Coronary artery (tissue), 2 donors: ENCODE measurements at regions not wholly inside any gene's neighbourhood (a gene's known extent, or its start where the extent isn't known, plus 50 kb on each side); places are given as distances from the start of the nearest gene placed in this dataset.

Experiments used
- DNase-seq: peaks from one replicate; pipeline ENCODE4 v3.0.0-alpha.2; 2017; ENCODE audit warnings: low spot score
- H3K27ac ChIP-seq, 2 donors: fragments of 200-600 bp; sonication (generic); one replicate each; pipeline ENCODE4 v1.5.1; 2016 to 2019
- H3K4me3 ChIP-seq: fragments of 200-600 bp; sonication (generic); 2 replicates; pipeline ENCODE4 v1.5.1; 2016; ENCODE audit warnings: mild to moderate bottlenecking, moderate library complexity
- TF ChIP-seq, protein P1 (sequence below): fragments of 200-600 bp; sonication (generic); IDR thresholded peaks from one replicate; pipeline ENCODE4 v1.5.1; 2019; ENCODE audit warnings: antibody characterized with exemption

DNA sequence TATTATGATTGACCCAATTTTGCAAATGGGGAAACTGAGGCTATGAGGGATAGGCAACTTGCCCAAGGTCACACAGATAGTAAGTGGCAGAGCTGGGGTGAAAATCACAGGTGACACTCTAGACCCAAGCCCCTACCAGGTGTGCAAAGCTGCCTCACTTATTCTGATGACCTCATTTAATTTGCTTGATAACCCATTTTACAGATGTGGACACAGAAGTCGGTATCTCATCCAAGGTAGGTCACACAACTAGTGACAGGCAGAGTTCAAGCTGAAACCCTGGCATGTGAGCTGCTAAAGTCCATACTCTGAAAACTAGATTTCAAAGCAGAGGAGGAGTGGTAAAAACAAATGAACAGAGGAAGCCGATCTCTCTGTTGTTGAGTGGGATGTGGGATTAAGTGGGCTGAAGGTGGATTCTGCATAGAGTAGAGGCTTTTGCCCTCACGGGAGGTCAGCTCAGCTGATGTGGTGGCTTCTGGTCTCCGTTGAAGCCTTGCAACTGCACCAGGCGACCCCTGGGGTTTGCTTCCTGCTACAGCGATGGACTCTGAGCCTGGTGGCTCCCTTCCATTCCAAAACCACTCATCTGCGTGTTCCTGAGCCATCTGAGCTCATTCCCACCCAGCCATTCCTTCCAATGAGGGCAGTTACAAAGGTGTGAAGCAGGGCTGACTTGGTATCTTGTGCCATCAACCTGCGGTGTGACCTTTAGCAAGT is 164.3 kb upstream of the FHL2 start:
- TF ChIP-seq, protein P1, sequence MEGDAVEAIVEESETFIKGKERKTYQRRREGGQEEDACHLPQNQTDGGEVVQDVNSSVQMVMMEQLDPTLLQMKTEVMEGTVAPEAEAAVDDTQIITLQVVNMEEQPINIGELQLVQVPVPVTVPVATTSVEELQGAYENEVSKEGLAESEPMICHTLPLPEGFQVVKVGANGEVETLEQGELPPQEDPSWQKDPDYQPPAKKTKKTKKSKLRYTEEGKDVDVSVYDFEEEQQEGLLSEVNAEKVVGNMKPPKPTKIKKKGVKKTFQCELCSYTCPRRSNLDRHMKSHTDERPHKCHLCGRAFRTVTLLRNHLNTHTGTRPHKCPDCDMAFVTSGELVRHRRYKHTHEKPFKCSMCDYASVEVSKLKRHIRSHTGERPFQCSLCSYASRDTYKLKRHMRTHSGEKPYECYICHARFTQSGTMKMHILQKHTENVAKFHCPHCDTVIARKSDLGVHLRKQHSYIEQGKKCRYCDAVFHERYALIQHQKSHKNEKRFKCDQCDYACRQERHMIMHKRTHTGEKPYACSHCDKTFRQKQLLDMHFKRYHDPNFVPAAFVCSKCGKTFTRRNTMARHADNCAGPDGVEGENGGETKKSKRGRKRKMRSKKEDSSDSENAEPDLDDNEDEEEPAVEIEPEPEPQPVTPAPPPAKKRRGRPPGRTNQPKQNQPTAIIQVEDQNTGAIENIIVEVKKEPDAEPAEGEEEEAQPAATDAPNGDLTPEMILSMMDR, result no peak
- Histone ChIP-seq H3K4me3 (no peak overlapping the region), H3K27ac (no peak overlapping the region)
- DNase-seq, result no peak

DNA sequence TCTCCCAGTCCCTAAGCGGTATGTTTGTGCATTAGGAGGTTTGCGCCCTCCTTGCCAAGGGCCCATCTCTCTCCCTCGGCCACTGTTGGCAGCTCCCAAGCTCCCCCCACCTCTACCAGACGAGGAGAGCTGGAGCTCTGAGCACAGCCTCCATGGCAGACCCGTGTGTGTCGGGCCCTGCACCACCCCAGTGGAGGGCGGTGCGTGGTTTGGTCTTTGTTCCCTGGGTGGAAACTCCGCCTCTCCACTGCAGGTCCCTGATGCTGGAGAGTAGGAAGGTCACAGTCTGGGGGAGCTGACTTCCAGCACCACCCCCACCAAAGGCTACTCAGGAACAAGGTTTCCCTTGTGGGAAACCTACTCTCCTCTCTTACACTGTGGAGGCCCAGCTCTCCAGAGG is 162.6 kb upstream of the FHL2 start:
- H3K4me3 ChIP-seq, result no peak overlapping the region
- H3K27ac ChIP-seq, result no peak overlapping the region
- TF ChIP-seq, protein P1, result no peak
- no peak for DNase-seq

DNA sequence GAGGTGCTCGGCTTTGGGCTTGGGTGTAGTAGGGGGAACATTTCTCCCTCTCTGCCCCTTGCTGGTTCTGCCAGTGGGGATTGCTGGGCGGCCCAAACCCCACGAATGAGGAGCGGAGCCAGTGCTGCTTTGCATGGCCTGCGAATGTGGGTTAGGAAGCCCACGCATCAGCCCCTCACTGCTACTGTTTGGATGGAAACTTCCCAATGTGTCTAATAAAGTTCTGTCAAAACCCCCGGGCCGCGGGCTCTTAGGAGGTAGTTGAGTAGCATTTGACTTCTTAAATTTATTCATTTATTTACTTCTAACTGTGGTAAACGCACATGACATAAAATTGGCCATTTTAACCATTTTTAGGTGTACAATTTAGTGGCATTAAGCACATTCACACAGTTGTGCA is 161.3 kb upstream of the FHL2 start:
- H3K4me3 ChIP-seq, result no peak overlapping the region
- TF ChIP-seq, protein P1, result no peak
- no peak for DNase-seq

DNA sequence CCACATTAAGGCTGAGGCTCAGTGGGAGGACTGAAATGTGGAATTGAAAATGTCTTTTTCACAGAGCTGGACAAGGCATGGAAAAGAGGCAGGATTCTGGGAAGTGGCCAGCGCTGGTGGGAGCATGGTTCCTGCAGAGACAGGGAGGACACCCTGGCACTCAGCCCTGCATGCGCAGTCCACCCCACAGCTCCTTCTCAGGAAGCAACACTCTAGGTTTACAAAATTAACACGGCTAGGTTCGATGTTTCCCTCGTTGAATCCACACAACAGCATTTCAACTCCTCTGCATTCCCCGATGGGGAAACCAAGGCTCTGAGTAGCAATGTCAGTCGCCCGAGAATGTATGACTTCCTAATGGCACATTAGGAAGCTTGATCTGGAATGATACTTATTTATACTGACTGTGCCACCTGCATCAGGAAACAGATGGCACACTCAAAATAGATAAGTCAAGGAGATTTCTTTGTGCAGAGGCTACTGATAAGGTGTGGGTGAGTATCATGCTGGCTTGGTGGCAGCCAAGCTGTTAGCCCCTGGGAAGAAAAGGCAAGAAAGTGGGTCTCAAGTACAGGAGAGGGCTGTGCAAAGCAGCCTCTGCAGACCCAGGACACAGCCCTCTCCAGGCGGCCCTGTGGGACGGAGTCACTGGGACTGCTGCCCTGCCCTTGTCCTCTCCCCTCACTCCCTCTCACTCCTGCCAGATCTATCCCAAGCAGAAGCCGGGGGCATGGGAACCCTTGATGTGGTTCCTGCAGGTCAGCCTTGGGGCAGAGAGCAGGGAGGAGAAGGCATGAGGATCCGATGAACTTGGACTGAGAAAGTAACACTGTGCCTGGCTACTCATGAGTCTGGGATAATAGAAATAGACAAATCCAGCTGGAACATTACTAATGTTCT is 158.4 kb upstream of the FHL2 start:
- Histone ChIP-seq H3K27ac (no peak overlapping the region), H3K4me3 (no peak overlapping the region)
- no peak for DNase-seq
- TF ChIP-seq, protein P1, result no peak

More for the DNA sequence above, 161.3 kb upstream of the FHL2 start:
- no peak overlapping the region for H3K27ac ChIP-seq

DNA sequence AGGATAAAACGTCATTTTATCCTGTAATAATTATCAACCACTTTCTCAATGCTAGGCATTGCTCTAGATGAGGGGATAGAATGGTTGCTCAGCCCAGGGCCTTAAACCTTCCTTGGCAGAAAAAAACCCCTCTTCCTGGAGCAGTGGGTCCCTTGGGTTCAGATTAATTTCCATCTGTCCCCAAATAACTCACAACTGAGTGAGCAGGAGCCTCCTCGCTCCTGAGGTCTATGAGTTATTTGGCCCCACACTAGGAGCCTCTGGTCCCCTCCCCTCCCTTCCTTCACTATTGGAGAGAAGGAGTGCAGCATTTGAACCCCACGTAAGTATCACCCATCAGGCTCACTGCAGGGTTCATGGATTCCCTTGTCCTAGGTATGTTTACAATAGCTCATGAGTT is 157.5 kb upstream of the FHL2 start:
- TF ChIP-seq, protein P1, result no peak
- DNase-seq, result no peak

DNA sequence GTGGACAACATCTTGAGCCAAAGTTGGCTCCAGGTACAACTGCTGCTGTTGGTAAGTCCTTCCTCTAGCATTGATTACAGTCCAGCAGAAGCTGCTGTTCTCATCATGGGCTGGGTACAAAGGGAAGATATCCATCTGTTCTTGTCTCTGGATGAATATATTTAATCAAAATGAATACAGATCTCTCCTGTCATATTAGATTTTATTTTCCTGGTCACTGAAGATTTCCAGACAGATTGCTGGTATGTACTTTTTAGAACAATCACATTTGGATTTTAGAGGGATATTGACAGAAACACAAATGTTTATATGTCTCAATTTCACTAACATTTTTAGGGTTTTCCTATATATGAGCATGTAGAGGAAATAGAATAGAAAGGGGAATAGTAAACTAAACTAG is 155.4 kb upstream of the FHL2 start:
- no peak for DNase-seq
- Histone ChIP-seq H3K27ac (no peak overlapping the region), H3K4me3 (no peak overlapping the region)
- TF ChIP-seq, protein P1, result no peak

More for the DNA sequence above, 157.5 kb upstream of the FHL2 start:
- Histone ChIP-seq H3K4me3 (no peak overlapping the region), H3K27ac (no peak overlapping the region)
